ENCODE measurements at regions not wholly inside any gene's neighbourhood (a gene's known extent, or its start where the extent isn't known, plus 50 kb on each side); places are given as distances from the start of the nearest gene placed in this dataset.

GRCh38 chr5:114050087-114050486 lies 311.8 kb upstream of the KCNN2 start:
- Histone ChIP-seq H3K27ac (no peak overlapping the region), H3K9me3 (no peaks in the 10 kb centered on the region), H3K4me1 (peaks cover 0 to 9% (median 7%) of the 10 kb centered on the region in 4 donors), H3K4me3 (no peak overlapping the region), H3K27me3 (peaks cover 0 to 5% of the 10 kb centered on the region in 2 donors), H3K36me3 (no peaks in the 10 kb centered on the region)
- no peak for TF ChIP-seq CTCF (IDR thresholded peaks at IDR 0.05)
- DNase-seq, result no peak
- intact Hi-C loops (cut with DNase I; ENCODE audit: low total_unique reads), result no loop called here

- Histone ChIP-seq H3K4me3 (no peak overlapping the region), H3K36me3 (no peaks in the 10 kb centered on the region), H3K4me1 (peaks cover 0 to 24% (median 22%) of the 10 kb centered on the region in 4 donors), H3K9me3 (no peaks in the 10 kb centered on the region), H3K27ac (no peak overlapping the region), H3K27me3 (peaks cover 0 to 9% of the 10 kb centered on the region in 2 donors)
- TF ChIP-seq CTCF (IDR thresholded peaks at IDR 0.05), result no peak
- intact Hi-C loops (cut with DNase I; ENCODE audit: low total_unique reads), result no loop called here
- DNase-seq, result no peak
Measured at GRCh38 chr5:114053372-114053771, 308.5 kb upstream of the KCNN2 start.

GRCh38 chr5:114054594-114054993 lies 307.3 kb upstream of the KCNN2 start:
- peaks cover 0 to 24% (median 22%) of the 10 kb centered on the region in 4 donors for H3K4me1 ChIP-seq
- peak overlapping the region in 1 of 2 donors; percentile 53 for H3K4me3 ChIP-seq
- no peak for DNase-seq
- no peak overlapping the region for H3K27ac ChIP-seq
- intact Hi-C loops (cut with DNase I; ENCODE audit: low total_unique reads), result no loop called here
- no peaks in the 10 kb centered on the region for H3K9me3 ChIP-seq
- H3K27me3 ChIP-seq, result peaks cover 0 to 9% of the 10 kb centered on the region in 2 donors
- no peaks in the 10 kb centered on the region for H3K36me3 ChIP-seq
- no peak for TF ChIP-seq CTCF (IDR thresholded peaks at IDR 0.05)

GRCh38 chr5:114055318-114056184 lies 306.3 kb upstream of the KCNN2 start:
- no peaks in the 10 kb centered on the region for H3K9me3 ChIP-seq
- no peak for DNase-seq
- no peak overlapping the region for H3K27ac ChIP-seq
- peaks cover 0 to 24% (median 22%) of the 10 kb centered on the region in 4 donors for H3K4me1 ChIP-seq
- H3K36me3 ChIP-seq, result no peaks in the 10 kb centered on the region
- no peak for TF ChIP-seq CTCF (IDR thresholded peaks at IDR 0.05)
- H3K27me3 ChIP-seq, result peaks cover 0 to 9% of the 10 kb centered on the region in 2 donors
- peak overlapping the region; percentile 35 to 53 for H3K4me3 ChIP-seq
- intact Hi-C loops (cut with DNase I; ENCODE audit: low total_unique reads), result no loop called here

- TF ChIP-seq CTCF (IDR thresholded peaks at IDR 0.05), result no peak
- Histone ChIP-seq H3K27me3 (peaks cover 0 to 9% of the 10 kb centered on the region in 2 donors), H3K36me3 (no peaks in the 10 kb centered on the region), H3K9me3 (no peaks in the 10 kb centered on the region), H3K27ac (no peak overlapping the region), H3K4me3 (peak overlapping the region; percentile 35 to 53), H3K4me1 (peaks cover 0 to 24% (median 22%) of the 10 kb centered on the region in 4 donors)
- intact Hi-C loops (cut with DNase I; ENCODE audit: low total_unique reads), result no loop called here
- DNase-seq, result no peak
Measured at GRCh38 chr5:114056185-114056538, 305.7 kb upstream of the KCNN2 start.
